OCI-LY7 (cell line): ENCODE measurements at regions not wholly inside any gene's neighbourhood (a gene's known extent, or its start where the extent isn't known, plus 50 kb on each side); places are given as distances from the start of the nearest gene placed in this dataset.

Experiments used
- CTCF ChIP-seq: fragments of 200-600 bp; sonication (generic); conservative IDR thresholded peaks from 2 replicates; pipeline ENCODE4 v1.5.1; 2014; ENCODE audit warnings: mild to moderate bottlenecking, antibody characterized with exemption, low read length, moderate library complexity, mixed read lengths
- EZH2phosphoT487 ChIP-seq: fragments of 200-600 bp; sonication (generic); IDR thresholded peaks from 2 replicates; pipeline ENCODE4 v1.6.1; 2018; ENCODE audit warnings: low read depth, borderline replicate concordance, mild to moderate bottlenecking, mixed run types, antibody characterized with exemption, low read length, moderate library complexity, mixed read lengths

- TF ChIP-seq CTCF = no peak
- TF ChIP-seq EZH2phosphoT487 = no peak
Measured at GRCh38 chr21:22128671-22129070, 1130.5 kb downstream of the NCAM2 start.
